Naive thymus-derived CD4-positive, alpha-beta T cell (primary cell): ENCODE measurements at regions not wholly inside any gene's neighbourhood (a gene's known extent, or its start where the extent isn't known, plus 50 kb on each side); places are given as distances from the start of the nearest gene placed in this dataset.

Source experiments
- ATAC-seq: fragments of 150-1000 bp; cut with Tn5 transposase; 2 replicates; pipeline ENCODE4 v1.10.0; 2021; ENCODE audit warnings: mild to moderate bottlenecking, moderate library complexity
- CTCF ChIA-PET: fragments of 350-600 bp; sonication (Branson Sonifier 250); formaldehyde crosslinking; loops from one replicate; lab custom pipeline; 2021; ENCODE audit warnings: antibody characterized with exemption; lab: Charles Lee
- POLR2A ChIA-PET: fragments of 350-600 bp; sonication (Branson Sonifier 250); formaldehyde crosslinking; loops from one replicate; lab custom pipeline; 2021; ENCODE audit warnings: antibody characterized with exemption, inconsistent platforms; lab: Charles Lee
- DNase-seq, 9 donors: peaks; one replicate each; pipeline versions ENCODE4 v3.0.0 to v3.0.0-alpha.2; 2020 to 2022; ENCODE audit warnings: mixed read lengths in 1 of 9
- H3K27ac ChIP-seq: one replicate; pipeline ENCODE4 v1.7.0; 2013; ENCODE audit warnings: mild to moderate bottlenecking, low read depth, low read length, moderate library complexity
- H3K27me3 ChIP-seq, 2 donors: one replicate each; pipeline ENCODE4 v1.7.0; 2013; ENCODE audit warnings: low read length in 2 of 2, mild to moderate bottlenecking in 2 of 2, moderate library complexity in 2 of 2; ENCODE audit not compliant: control insufficient read depth in 2 of 2, insufficient read depth in 2 of 2
- H3K36me3 ChIP-seq, 3 experiments: 1 replicate in 2 of 3; 2 replicates in 1 of 3; pipeline ENCODE4 v1.7.0; 2013; ENCODE audit warnings: low read length in 3 of 3, mild to moderate bottlenecking in 3 of 3, moderate library complexity in 1 of 3; ENCODE audit not compliant: insufficient read depth in 3 of 3, control insufficient read depth in 2 of 3
- H3K4me1 ChIP-seq, 2 donors: one replicate each; pipeline ENCODE4 v1.7.0; 2013; ENCODE audit warnings: low read length in 2 of 2, mild to moderate bottlenecking in 2 of 2, moderate library complexity in 1 of 2; ENCODE audit not compliant: control insufficient read depth in 2 of 2, insufficient read depth in 2 of 2
- H3K4me3 ChIP-seq: 2 replicates; pipeline ENCODE4 v1.7.0; 2013; ENCODE audit warnings: mild to moderate bottlenecking, low read length
- H3K9me3 ChIP-seq, 3 experiments: 1 replicate in 2 of 3; 2 replicates in 1 of 3; pipeline ENCODE4 v1.7.0; 2013; ENCODE audit warnings: low read length in 3 of 3; ENCODE audit not compliant: control insufficient read depth in 2 of 3
- H3K27ac Mint-ChIP-seq, 9 donors: one replicate each; pipeline ENCODE4 v1.8.0; 2020 to 2022; ENCODE audit warnings: mixed read lengths in 9 of 9, mild to moderate bottlenecking in 8 of 9, moderate library complexity in 5 of 9, inconsistent platforms in 2 of 9
- H3K27me3 Mint-ChIP-seq, 5 donors: one replicate each; pipeline ENCODE4 v1.8.0; 2021 to 2022; ENCODE audit warnings: mixed read lengths in 5 of 5, mild to moderate bottlenecking in 1 of 5
- H3K36me3 Mint-ChIP-seq, 5 donors: one replicate each; pipeline ENCODE4 v1.8.0; 2020 to 2022; ENCODE audit warnings: mixed read lengths in 5 of 5, mild to moderate bottlenecking in 3 of 5, inconsistent platforms in 1 of 5
- H3K4me1 Mint-ChIP-seq, 7 donors: one replicate each; pipeline ENCODE4 v1.8.0; 2020 to 2022; ENCODE audit warnings: mixed read lengths in 7 of 7, mild to moderate bottlenecking in 3 of 7, inconsistent platforms in 1 of 7
- H3K4me3 Mint-ChIP-seq, 10 donors: one replicate each; pipeline ENCODE4 v1.8.0; 2020 to 2022; ENCODE audit warnings: mild to moderate bottlenecking in 10 of 10, mixed read lengths in 10 of 10, moderate library complexity in 6 of 10, inconsistent platforms in 2 of 10
- H3K9me3 Mint-ChIP-seq, 11 donors: one replicate each; pipeline ENCODE4 v1.8.0; 2020 to 2022; ENCODE audit warnings: mixed read lengths in 11 of 11, mild to moderate bottlenecking in 4 of 11, inconsistent platforms in 1 of 11, moderate library complexity in 1 of 11
- intact Hi-C, 2 donors: fragments of 100-400 bp; cut with micrococcal nuclease; formaldehyde crosslinking; loops; one replicate each; pipeline ENCODE4 v1.15.1; 2023

DNA sequence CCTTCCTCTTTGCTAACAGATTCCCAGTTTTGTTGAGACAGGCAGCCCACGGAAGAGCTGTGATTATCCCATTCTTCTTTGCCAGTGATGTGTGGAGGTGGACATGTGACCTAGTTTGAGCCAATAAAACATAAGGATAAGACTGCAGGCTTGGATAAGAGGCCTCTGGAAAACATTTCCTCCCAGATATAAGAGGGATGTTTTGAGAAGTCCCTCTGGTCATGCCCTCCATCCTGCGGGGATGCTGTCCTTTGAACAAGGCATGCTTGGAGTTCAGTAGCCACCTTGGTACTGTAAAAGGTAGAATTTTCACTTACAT, 155.7 kb downstream of the TM2D1 start:
- Histone ChIP-seq H3K9me3 (peaks cover 0 to 21% (median 0%) of the 10 kb centered on the region in 3 experiments), H3K27me3 (no peaks in the 10 kb centered on the region), H3K36me3 (no peaks in the 10 kb centered on the region), H3K27ac (no peak overlapping the region), H3K4me1 (no peaks in the 10 kb centered on the region), H3K4me3 (no peak overlapping the region)
- H3K27me3 Mint-ChIP-seq: peaks cover 0 to 5% (median 0%) of the 10 kb centered on the region in 5 donors
- H3K36me3 Mint-ChIP-seq: peaks cover 0 to 10% (median 6%) of the 10 kb centered on the region in 5 donors
- H3K4me3 Mint-ChIP-seq: no peak overlapping the region
- H3K4me1 Mint-ChIP-seq: no peaks in the 10 kb centered on the region
- DNase-seq (no peak), ATAC-seq (no peak)
- intact Hi-C loops: no loop called here
- POLR2A ChIA-PET: no interaction called here
- H3K9me3 Mint-ChIP-seq: peaks cover 0 to 17% (median 7%) of the 10 kb centered on the region in 11 donors
- no peak overlapping the region for H3K27ac Mint-ChIP-seq
- CTCF ChIA-PET: no interaction called here

DNA sequence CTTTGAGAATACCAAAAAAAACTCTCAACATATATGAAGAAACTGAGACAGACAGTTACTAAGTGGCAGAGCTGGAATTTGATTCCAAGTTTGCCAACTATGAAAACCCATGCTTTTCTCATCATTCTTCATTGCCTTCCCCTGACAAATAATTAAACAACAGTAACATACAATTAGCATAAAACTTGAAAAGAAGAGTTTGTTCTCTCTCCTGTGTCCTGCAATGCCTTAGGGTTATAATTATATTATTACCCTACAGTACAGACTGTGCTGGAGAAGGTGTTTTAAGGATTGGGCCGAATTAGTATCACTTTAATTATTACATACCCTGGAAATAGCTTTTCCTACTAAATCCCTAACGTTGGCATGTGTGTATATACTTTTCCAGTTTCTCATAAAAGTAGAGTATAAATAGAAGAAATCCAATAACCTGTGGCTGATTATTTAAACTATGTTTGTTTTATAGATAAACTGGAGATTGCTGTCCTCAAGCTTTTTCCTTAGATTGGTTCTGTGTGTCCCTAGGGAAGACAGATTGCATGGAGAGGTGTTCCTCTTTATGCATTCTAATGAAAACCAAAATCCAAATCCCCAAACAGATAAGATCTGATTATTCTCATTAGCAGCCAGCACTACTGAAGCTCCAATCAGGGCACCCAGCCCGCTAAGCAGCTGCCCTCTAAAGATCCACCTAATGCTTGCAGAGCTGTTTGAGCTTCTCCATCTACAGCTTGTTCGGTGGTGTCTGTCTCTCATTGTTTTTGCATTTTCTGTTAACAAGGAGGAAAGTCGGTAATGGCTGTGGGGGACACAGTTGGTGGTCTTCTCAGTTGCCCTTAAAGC, 156.3 kb downstream of the TM2D1 start:
- Histone ChIP-seq H3K9me3 (peaks cover 0 to 21% (median 0%) of the 10 kb centered on the region in 3 experiments), H3K4me3 (no peak overlapping the region), H3K4me1 (no peaks in the 10 kb centered on the region), H3K27me3 (no peaks in the 10 kb centered on the region), H3K27ac (no peak overlapping the region), H3K36me3 (no peaks in the 10 kb centered on the region)
- no peak overlapping the region for H3K27ac Mint-ChIP-seq
- H3K27me3 Mint-ChIP-seq: peaks cover 0 to 5% (median 0%) of the 10 kb centered on the region in 5 donors
- POLR2A ChIA-PET: no interaction called here
- H3K9me3 Mint-ChIP-seq: peaks cover 0 to 17% (median 7%) of the 10 kb centered on the region in 11 donors
- no peaks in the 10 kb centered on the region for H3K4me1 Mint-ChIP-seq
- H3K36me3 Mint-ChIP-seq: peaks cover 0 to 10% (median 6%) of the 10 kb centered on the region in 5 donors
- ATAC-seq (no peak), DNase-seq (no peak)
- intact Hi-C loops: no loop called here
- no peak overlapping the region for H3K4me3 Mint-ChIP-seq
- CTCF ChIA-PET: no interaction called here

DNA sequence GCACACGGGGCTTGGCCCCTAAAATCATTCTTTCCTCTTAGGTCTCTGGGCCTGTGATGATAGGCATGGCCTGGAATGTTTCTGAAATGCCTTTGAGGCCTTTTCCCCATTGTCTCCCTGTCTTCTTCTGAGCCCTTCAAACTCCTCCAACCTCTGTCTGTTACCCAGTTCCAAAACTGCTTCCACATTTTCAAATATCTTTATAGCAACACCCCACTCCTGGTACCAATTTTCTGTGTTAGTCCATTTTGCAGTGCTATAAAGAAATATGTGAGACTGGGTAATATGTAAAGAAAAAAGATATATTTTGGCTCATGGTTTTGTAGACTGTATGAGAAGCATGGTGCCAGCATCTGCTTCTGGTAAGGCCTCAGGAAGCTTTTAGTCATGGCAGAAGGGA, 158.8 kb downstream of the TM2D1 start:
- Mint-ChIP-seq H3K27me3 (no peaks in the 10 kb centered on the region), H3K4me1 (no peaks in the 10 kb centered on the region), H3K9me3 (peaks cover 0 to 17% (median 7%) of the 10 kb centered on the region in 11 donors), H3K36me3 (peaks cover 0 to 10% (median 6%) of the 10 kb centered on the region in 5 donors), H3K27ac (no peak overlapping the region), H3K4me3 (no peak overlapping the region)
- Histone ChIP-seq H3K27me3 (no peaks in the 10 kb centered on the region), H3K4me3 (no peak overlapping the region), H3K4me1 (no peaks in the 10 kb centered on the region), H3K9me3 (peaks cover 0 to 21% (median 0%) of the 10 kb centered on the region in 3 experiments), H3K27ac (no peak overlapping the region), H3K36me3 (no peaks in the 10 kb centered on the region)
- intact Hi-C loops: no loop called here
- DNase-seq (no peak), ATAC-seq (no peak)
- CTCF ChIA-PET: no interaction called here
- POLR2A ChIA-PET: no interaction called here

DNA sequence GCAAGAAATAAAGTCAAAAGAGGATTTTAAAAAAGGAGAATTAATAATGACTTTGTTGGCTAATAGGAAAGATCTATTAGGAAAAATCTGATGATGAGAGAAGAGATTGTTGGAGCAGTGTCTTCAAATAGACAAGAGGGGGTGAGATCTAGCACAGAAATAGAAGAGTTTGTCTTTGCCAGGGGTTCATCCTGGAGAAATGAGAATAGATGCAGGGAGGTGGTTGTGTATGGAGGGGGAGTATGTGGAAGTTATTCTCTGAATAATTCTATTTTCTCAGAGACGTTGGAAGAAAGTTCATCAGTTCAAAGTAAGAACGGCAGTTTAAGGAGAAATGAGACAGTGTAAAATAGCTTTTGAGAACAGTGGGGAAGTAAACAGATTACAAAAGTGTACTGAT, 161.3 kb downstream of the TM2D1 start:
- CTCF ChIA-PET: no interaction called here
- Histone ChIP-seq H3K27me3 (no peaks in the 10 kb centered on the region), H3K36me3 (no peaks in the 10 kb centered on the region), H3K9me3 (peaks cover 0 to 21% (median 0%) of the 10 kb centered on the region in 3 experiments), H3K4me1 (no peaks in the 10 kb centered on the region), H3K4me3 (no peak overlapping the region), H3K27ac (no peak overlapping the region)
- Mint-ChIP-seq H3K4me3 (no peak overlapping the region), H3K4me1 (no peaks in the 10 kb centered on the region), H3K36me3 (peaks cover 0 to 10% (median 6%) of the 10 kb centered on the region in 5 donors), H3K9me3 (peaks cover 0 to 17% (median 7%) of the 10 kb centered on the region in 11 donors), H3K27ac (no peak overlapping the region), H3K27me3 (peaks cover 0 to 4% (median 0%) of the 10 kb centered on the region in 5 donors)
- DNase-seq (no peak), ATAC-seq (no peak)
- POLR2A ChIA-PET: no interaction called here
- intact Hi-C loops: no loop called here

DNA sequence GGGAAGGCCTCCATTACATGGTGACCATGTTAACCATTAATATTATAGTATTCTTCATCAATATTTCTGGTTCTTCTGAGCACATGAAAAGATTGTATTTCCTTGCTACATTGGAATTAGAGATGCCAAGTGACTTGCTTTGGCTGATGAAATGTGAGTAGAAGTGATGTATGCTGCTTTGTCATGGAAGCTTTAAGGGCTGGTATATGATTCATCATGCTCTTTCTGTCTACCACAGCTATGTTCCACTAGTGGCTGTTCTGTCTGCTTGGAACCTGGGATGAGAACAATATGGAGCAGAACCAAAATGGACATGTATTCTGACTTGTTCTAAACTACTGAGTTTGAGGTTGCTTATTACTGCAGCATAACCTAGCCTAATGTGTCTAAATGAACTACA, 163.3 kb downstream of the TM2D1 start:
- ChIA-PET CTCF (no interaction called here), POLR2A (no interaction called here)
- no peaks in the 10 kb centered on the region for H3K4me1 Mint-ChIP-seq
- no peak for DNase-seq
- peaks cover 0 to 15% (median 7%) of the 10 kb centered on the region in 11 donors for H3K9me3 Mint-ChIP-seq
- H3K27ac Mint-ChIP-seq: no peak overlapping the region
- no peaks in the 10 kb centered on the region for H3K36me3 ChIP-seq
- peaks cover 0 to 4% (median 0%) of the 10 kb centered on the region in 5 donors for H3K27me3 Mint-ChIP-seq
- no peak overlapping the region for H3K4me3 Mint-ChIP-seq
- no peak overlapping the region for H3K4me3 ChIP-seq
- ATAC-seq: no peak
- H3K4me1 ChIP-seq: no peaks in the 10 kb centered on the region
- intact Hi-C loops: no loop called here
- H3K9me3 ChIP-seq: peaks cover 0 to 21% (median 0%) of the 10 kb centered on the region in 3 experiments
- H3K27ac ChIP-seq: no peak overlapping the region
- H3K27me3 ChIP-seq: no peaks in the 10 kb centered on the region
- peaks cover 0 to 10% (median 6%) of the 10 kb centered on the region in 5 donors for H3K36me3 Mint-ChIP-seq

DNA sequence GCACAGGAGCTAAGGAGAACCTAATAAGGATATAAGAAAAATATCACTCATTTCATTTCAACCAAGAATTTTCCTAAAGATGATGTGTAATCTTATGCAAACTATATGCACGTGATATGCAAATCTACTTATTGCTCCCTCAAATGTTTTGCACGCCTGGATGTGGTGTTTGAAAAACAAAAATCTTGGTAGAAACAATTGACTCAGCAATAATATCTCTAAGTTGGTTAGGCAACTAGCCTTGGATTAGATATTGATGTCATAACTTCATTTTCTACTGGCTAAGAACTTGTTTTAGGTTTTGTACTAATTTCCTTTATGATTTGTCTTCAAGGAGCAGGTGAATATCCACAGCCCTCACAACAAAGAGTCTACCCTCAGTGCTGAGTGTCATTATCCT, 164.6 kb downstream of the TM2D1 start:
- POLR2A ChIA-PET: no interaction called here
- H3K27ac Mint-ChIP-seq: no peak overlapping the region
- no peaks in the 10 kb centered on the region for H3K4me1 Mint-ChIP-seq
- no peak overlapping the region for H3K4me3 Mint-ChIP-seq
- CTCF ChIA-PET: no interaction called here
- Histone ChIP-seq H3K36me3 (no peaks in the 10 kb centered on the region), H3K9me3 (peaks cover 0 to 14% (median 0%) of the 10 kb centered on the region in 3 experiments), H3K27ac (no peak overlapping the region), H3K4me1 (no peaks in the 10 kb centered on the region), H3K27me3 (no peaks in the 10 kb centered on the region), H3K4me3 (no peak overlapping the region)
- DNase-seq (no peak), ATAC-seq (no peak)
- peaks cover 0 to 8% (median 4%) of the 10 kb centered on the region in 5 donors for H3K27me3 Mint-ChIP-seq
- intact Hi-C loops: no loop called here
- peaks cover 0 to 10% (median 8%) of the 10 kb centered on the region in 5 donors for H3K36me3 Mint-ChIP-seq
- peaks cover 0 to 17% (median 7%) of the 10 kb centered on the region in 11 donors for H3K9me3 Mint-ChIP-seq

DNA sequence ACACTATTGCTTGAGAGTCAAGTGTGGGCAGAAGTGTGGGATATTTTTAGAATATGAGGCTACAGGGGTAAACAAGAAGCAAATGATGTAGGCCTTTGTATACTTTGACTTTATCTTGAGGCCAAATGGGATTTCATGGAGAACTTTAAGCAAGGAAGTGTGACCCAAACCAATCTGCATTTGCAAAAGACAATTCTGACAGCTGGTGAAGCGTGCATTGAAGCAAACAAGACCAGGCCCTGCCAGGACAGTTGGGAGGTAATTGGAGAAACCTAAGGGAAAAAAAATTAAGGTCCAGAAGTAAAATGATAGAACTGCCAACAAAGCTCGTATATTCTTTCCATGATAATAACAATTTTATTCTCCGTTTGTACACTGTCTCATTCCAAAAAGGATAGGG, 168.3 kb downstream of the TM2D1 start:
- Mint-ChIP-seq H3K36me3 (peaks cover 0 to 12% (median 9%) of the 10 kb centered on the region in 5 donors), H3K27me3 (peaks cover 0 to 20% (median 17%) of the 10 kb centered on the region in 5 donors), H3K9me3 (peaks cover 0 to 13% (median 5%) of the 10 kb centered on the region in 11 donors), H3K4me1 (no peaks in the 10 kb centered on the region), H3K27ac (no peak overlapping the region), H3K4me3 (no peak overlapping the region)
- no peak overlapping the region for H3K27ac ChIP-seq
- POLR2A ChIA-PET: no interaction called here
- H3K27me3 ChIP-seq: no peaks in the 10 kb centered on the region
- no peak overlapping the region for H3K4me3 ChIP-seq
- no peaks in the 10 kb centered on the region for H3K4me1 ChIP-seq
- CTCF ChIA-PET: no interaction called here
- ATAC-seq (no peak), DNase-seq (no peak)
- no peaks in the 10 kb centered on the region for H3K36me3 ChIP-seq
- intact Hi-C loops: no loop called here
- H3K9me3 ChIP-seq: peaks cover 0 to 6% (median 0%) of the 10 kb centered on the region in 3 experiments
